Calu3 (cell line): ENCODE measurements at regions not wholly inside any gene's neighbourhood (a gene's known extent, or its start where the extent isn't known, plus 50 kb on each side); places are given as distances from the start of the nearest gene placed in this dataset.

Experiments used
- BruUV-seq: library from RNA; stranded (reverse); fragments of 400-500 nt; replicated peaks from 2 replicates; lab custom pipeline; 2021; lab: Mats Ljungman, UMichigan
- CTCF ChIA-PET: fragments of 300-600 bp; sonication (Branson Sonifier 250); formaldehyde crosslinking; loops from one replicate; lab custom pipeline; 2022; ENCODE audit warnings: antibody characterized with exemption; lab: Charles Lee
- DNase-seq: peaks from one replicate; pipeline ENCODE4 v3.0.0; 2022
- H3K27ac Mint-ChIP-seq: one replicate; pipeline ENCODE4 v1.8.0; 2022; ENCODE audit warnings: mixed read lengths; ENCODE audit not compliant: unreplicated experiment
- H3K27me3 Mint-ChIP-seq: one replicate; pipeline ENCODE4 v1.8.0; 2022; ENCODE audit warnings: mixed read lengths; ENCODE audit not compliant: unreplicated experiment
- H3K36me3 Mint-ChIP-seq: one replicate; pipeline ENCODE4 v1.8.0; 2022; ENCODE audit warnings: mild to moderate bottlenecking, moderate library complexity, mixed read lengths; ENCODE audit not compliant: insufficient read depth, unreplicated experiment
- H3K4me1 Mint-ChIP-seq: one replicate; pipeline ENCODE4 v1.8.0; 2022; ENCODE audit warnings: mild to moderate bottlenecking, low read depth, mixed read lengths; ENCODE audit not compliant: unreplicated experiment
- H3K4me3 Mint-ChIP-seq: one replicate; pipeline ENCODE4 v1.8.0; 2022; ENCODE audit warnings: mild to moderate bottlenecking, low read depth, moderate library complexity, mixed read lengths; ENCODE audit not compliant: unreplicated experiment
- H3K9me3 Mint-ChIP-seq: one replicate; pipeline ENCODE4 v1.8.0; 2022; ENCODE audit warnings: low read depth, mixed read lengths; ENCODE audit not compliant: unreplicated experiment
- CTCF ChIP-seq: fragments of 200-600 bp; IDR thresholded peaks from one replicate; pipeline ENCODE4 v1.8.0; 2022; ENCODE audit warnings: antibody characterized with exemption; ENCODE audit not compliant: unreplicated experiment
- intact Hi-C: fragments of 100-400 bp; cut with micrococcal nuclease; formaldehyde crosslinking; loops from one replicate; pipeline ENCODE4 v1.10.0; 2022; ENCODE audit not compliant: unreplicated experiment

- Mint-ChIP-seq H3K9me3 (peaks cover 3% of the 10 kb centered on the region), H3K27me3 (peaks cover 14% of the 10 kb centered on the region), H3K4me3 (no peak overlapping the region), H3K4me1 (no peaks in the 10 kb centered on the region), H3K27ac (no peak overlapping the region), H3K36me3 (no peaks in the 10 kb centered on the region)
- no peak for TF ChIP-seq CTCF
- DNase-seq, result no peak
- BruUV-seq, result no TSS peak
- intact Hi-C loops, result no loop called here
- CTCF ChIA-PET, result no interaction called here
Measured at GRCh38 chr1:212536586-212536985, 72.0 kb upstream of the ATF3 start.

- intact Hi-C loops, result no loop called here
- Mint-ChIP-seq H3K4me1 (no peaks in the 10 kb centered on the region), H3K36me3 (no peaks in the 10 kb centered on the region), H3K27ac (no peak overlapping the region), H3K4me3 (no peak overlapping the region), H3K9me3 (peaks cover 3% of the 10 kb centered on the region), H3K27me3 (peaks cover 14% of the 10 kb centered on the region)
- BruUV-seq, result no TSS peak
- CTCF ChIA-PET, result interaction anchor here (0.7 kb wide), 1 partner anchor 1815 kb away, joined by 3 read pairs; no protein-coding TSS in a partner anchor
- no peak for TF ChIP-seq CTCF
- DNase-seq, result no peak
Measured at GRCh38 chr1:212537610-212538009, 71.0 kb upstream of the ATF3 start.

GRCh38 chr1:212539737-212540430 is 68.7 kb upstream of the ATF3 start:
- H3K4me3 Mint-ChIP-seq, result no peak overlapping the region
- TF ChIP-seq CTCF, result no peak
- intact Hi-C loops, result no loop called here
- no peaks in the 10 kb centered on the region for H3K27me3 Mint-ChIP-seq
- DNase-seq, result no peak
- no peak overlapping the region for H3K27ac Mint-ChIP-seq
- H3K4me1 Mint-ChIP-seq, result no peaks in the 10 kb centered on the region
- BruUV-seq, result no TSS peak
- no peaks in the 10 kb centered on the region for H3K36me3 Mint-ChIP-seq
- CTCF ChIA-PET, result interaction anchor here (0.5 kb wide), 1 partner anchor 20 kb away, joined by 7 read pairs; no protein-coding TSS in a partner anchor
- peaks cover 3% of the 10 kb centered on the region for H3K9me3 Mint-ChIP-seq

GRCh38 chr1:212542761-212543187 is 65.8 kb upstream of the ATF3 start:
- TF ChIP-seq CTCF, result no peak
- BruUV-seq, result no TSS peak
- no peak overlapping the region for H3K4me3 Mint-ChIP-seq

More at GRCh38 chr1:212542761-212543187, 65.8 kb upstream of the ATF3 start:
- CTCF ChIA-PET, result interaction anchor here (0.9 kb wide), 1 partner anchor 16 kb away, joined by 4 read pairs; no protein-coding TSS in a partner anchor
- no peak overlapping the region for H3K27ac Mint-ChIP-seq
- no peaks in the 10 kb centered on the region for H3K4me1 Mint-ChIP-seq
- H3K27me3 Mint-ChIP-seq, result no peaks in the 10 kb centered on the region
- intact Hi-C loops, result no loop called here
- no peaks in the 10 kb centered on the region for H3K9me3 Mint-ChIP-seq
- no peak for DNase-seq
- H3K36me3 Mint-ChIP-seq, result no peaks in the 10 kb centered on the region
